ENCODE measurements at regions not wholly inside any gene's neighbourhood (a gene's known extent, or its start where the extent isn't known, plus 50 kb on each side); places are given as distances from the start of the nearest gene placed in this dataset.

- intact Hi-C loops (cut with DNase I): no loop called here
- Histone ChIP-seq H3K4me1 (no peaks in the 10 kb centered on the region), H3K36me3 (no peaks in the 10 kb centered on the region), H3K9me3 (no peaks in the 10 kb centered on the region), H3K27me3 (no peaks in the 10 kb centered on the region), H3K4me3 (no peak overlapping the region), H3K27ac (no peak overlapping the region)
- FAIRE-seq: no peak
- WGBS, 2 donors: 54 to 67% methylated on average over 4 of the region's 4 CpGs
- TF ChIP-seq CTCF (IDR thresholded peaks at IDR 0.05): no peak
- no peak for DNase-seq
- ATAC-seq: no peak
These were observed 490.4 kb downstream of the IRX1 start for GRCh38 chr5:4086081-4086480.

DNA sequence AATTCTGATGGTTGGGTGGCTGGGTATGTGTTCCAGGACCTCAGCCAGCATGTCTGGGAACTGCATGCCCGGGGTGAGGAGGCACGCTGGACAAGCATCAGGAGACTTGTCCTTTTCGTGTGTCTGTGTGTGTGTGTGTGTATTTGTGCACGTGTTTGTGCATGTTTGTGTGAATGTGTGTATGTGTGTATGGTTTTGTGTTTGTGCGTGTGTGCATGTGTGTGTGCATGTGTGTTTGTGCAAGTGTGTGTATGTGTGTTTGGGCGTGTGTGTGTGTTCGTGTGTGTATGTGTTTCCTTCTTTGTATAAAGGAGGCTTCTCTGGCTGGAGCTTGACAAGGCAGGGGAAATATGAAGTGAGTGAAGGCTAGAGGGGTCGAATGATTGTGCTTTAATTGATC lies 491.5 kb downstream of the IRX1 start:
- H3K27me3 ChIP-seq: no peaks in the 10 kb centered on the region
- no peak for TF ChIP-seq CTCF (IDR thresholded peaks at IDR 0.05)
- 53 to 61% methylated on average over 8 of the region's 8 CpGs for WGBS, 2 donors
- DNase-seq (no peak), ATAC-seq (no peak), FAIRE-seq (no peak)
- no peak overlapping the region for H3K4me3 ChIP-seq
- no peaks in the 10 kb centered on the region for H3K4me1 ChIP-seq
- intact Hi-C loops (cut with DNase I): no loop called here
- H3K36me3 ChIP-seq: no peaks in the 10 kb centered on the region
- H3K9me3 ChIP-seq: no peaks in the 10 kb centered on the region
- no peak overlapping the region for H3K27ac ChIP-seq

DNA sequence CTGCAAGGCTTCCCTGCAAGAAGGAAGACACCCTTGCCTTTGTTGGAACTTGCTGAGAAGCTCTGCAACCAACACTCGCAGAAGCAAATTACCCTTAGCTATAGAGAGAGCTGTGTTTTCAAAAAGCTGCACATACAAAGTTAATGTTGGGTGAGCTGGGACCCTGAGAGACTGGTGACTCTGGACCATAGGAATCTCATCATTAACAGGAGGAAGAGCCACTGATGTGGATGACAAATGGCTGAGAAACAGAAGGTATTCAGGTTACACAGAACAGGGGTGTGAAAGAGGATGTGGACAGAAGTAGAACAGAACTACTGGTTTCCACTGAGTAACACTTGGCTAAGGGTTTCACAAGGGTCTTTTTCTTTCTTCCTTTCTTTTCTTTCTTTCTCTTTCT lies 493.5 kb downstream of the IRX1 start:
- intact Hi-C loops (cut with DNase I): no loop called here
- Histone ChIP-seq H3K27me3 (no peaks in the 10 kb centered on the region), H3K27ac (no peak overlapping the region), H3K4me1 (no peaks in the 10 kb centered on the region), H3K9me3 (no peaks in the 10 kb centered on the region), H3K4me3 (no peak overlapping the region), H3K36me3 (no peaks in the 10 kb centered on the region)
- ATAC-seq (no peak), FAIRE-seq (no peak), DNase-seq (no peak)
- WGBS, 2 donors: 51 to 64% methylated on average over 1 of the region's 1 CpG
- no peak for TF ChIP-seq CTCF (IDR thresholded peaks at IDR 0.05)

DNA sequence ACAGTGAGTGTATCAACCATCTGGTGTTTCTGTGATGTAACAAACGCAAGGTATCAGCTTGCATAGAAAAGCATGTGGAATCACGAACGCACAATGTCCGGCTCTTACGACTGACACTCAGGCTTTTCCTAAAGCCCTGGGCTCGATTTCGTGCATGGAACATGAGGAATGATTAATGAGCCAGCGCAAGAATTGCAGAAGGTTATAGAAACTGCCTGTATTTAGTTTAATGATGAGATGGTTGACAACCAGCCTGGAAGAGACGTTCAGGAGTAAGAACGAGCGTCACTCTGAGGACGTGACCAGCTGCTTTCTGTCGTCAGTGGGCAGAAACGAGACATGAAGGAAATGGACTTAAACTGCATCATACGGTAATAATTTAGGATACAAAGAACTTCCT lies 497.6 kb downstream of the IRX1 start:
- Histone ChIP-seq H3K36me3 (no peaks in the 10 kb centered on the region), H3K27me3 (no peaks in the 10 kb centered on the region), H3K4me3 (no peak overlapping the region), H3K4me1 (no peaks in the 10 kb centered on the region), H3K27ac (no peak overlapping the region), H3K9me3 (no peaks in the 10 kb centered on the region)
- intact Hi-C loops (cut with DNase I): no loop called here
- 58 to 69% methylated on average over 15 of the region's 15 CpGs for WGBS, 2 donors
- ATAC-seq: no peak
- no peak for DNase-seq
- FAIRE-seq: no peak
- no peak for TF ChIP-seq CTCF (IDR thresholded peaks at IDR 0.05)

- ATAC-seq (no peak), FAIRE-seq (no peak), DNase-seq (no peak)
- Histone ChIP-seq H3K4me1 (no peaks in the 10 kb centered on the region), H3K9me3 (no peaks in the 10 kb centered on the region), H3K27ac (no peak overlapping the region), H3K27me3 (no peaks in the 10 kb centered on the region), H3K4me3 (no peak overlapping the region), H3K36me3 (no peaks in the 10 kb centered on the region)
- intact Hi-C loops (cut with DNase I): no loop called here
- no peak for TF ChIP-seq CTCF (IDR thresholded peaks at IDR 0.05)
- 50 to 54% methylated on average over 4 of the region's 4 CpGs for whole genome bisulfite sequencing, 2 donors
These were observed 498.3 kb downstream of the IRX1 start for GRCh38 chr5:4093970-4094369.

All from pancreas (tissue), 10 donors.